Aorta (tissue), 5 donors: ENCODE measurements at regions not wholly inside any gene's neighbourhood (a gene's known extent, or its start where the extent isn't known, plus 50 kb on each side); places are given as distances from the start of the nearest gene placed in this dataset.

Source experiments
- ATAC-seq: fragments of 200-7000 bp; cut with Tn5 transposase; one replicate; pipeline ENCODE4 v1.9.1; 2022; ENCODE audit warnings: moderate library complexity; ENCODE audit not compliant: low FRiP score
- DNase-seq, 2 donors: peaks; one replicate each; pipeline ENCODE4 v3.0.0-alpha.2; 2020
- H3K27ac ChIP-seq, 2 donors: one replicate each; pipeline ENCODE4 v1.5.1; 2013; ENCODE audit warnings: low read length in 2 of 2, mild to moderate bottlenecking in 2 of 2, moderate library complexity in 2 of 2, control low read depth in 1 of 2, inconsistent platforms in 1 of 2, low read depth in 1 of 2
- H3K27me3 ChIP-seq, 2 donors: one replicate each; pipeline ENCODE4 v1.6.1; 2013; ENCODE audit warnings: control low read depth in 1 of 2, low read length in 1 of 2, mild to moderate bottlenecking in 1 of 2, moderate library complexity in 1 of 2; ENCODE audit not compliant: insufficient read depth in 2 of 2, control insufficient read depth in 1 of 2
- H3K36me3 ChIP-seq, 2 donors: one replicate each; pipeline ENCODE4 v1.6.1; 2013; ENCODE audit warnings: control low read depth in 1 of 2, low read length in 1 of 2, mild to moderate bottlenecking in 1 of 2; ENCODE audit not compliant: insufficient read depth in 2 of 2, control insufficient read depth in 1 of 2
- H3K4me1 ChIP-seq, 2 donors: one replicate each; pipeline ENCODE4 v1.6.1; 2013; ENCODE audit warnings: low read length in 2 of 2, control low read depth in 1 of 2, mild to moderate bottlenecking in 1 of 2, moderate library complexity in 1 of 2; ENCODE audit not compliant: insufficient read depth in 2 of 2, control insufficient read depth in 1 of 2
- H3K4me3 ChIP-seq, 2 donors: one replicate each; pipeline ENCODE4 v1.5.1; 2013; ENCODE audit warnings: low read length in 2 of 2, control low read depth in 1 of 2, mild to moderate bottlenecking in 1 of 2
- H3K9me3 ChIP-seq: one replicate; pipeline ENCODE4 v1.6.1; 2013; ENCODE audit warnings: mild to moderate bottlenecking, low read length; ENCODE audit not compliant: control insufficient read depth
- WGBS, 2 donors: extraction: QIAGEN DNeasy Blood & Tissue Kit; methylation state at CpG; one replicate each; pipeline ENCODE4 v1.1.7; 2013; 5-methylcytosine and 5-hydroxymethylcytosine counted together
- intact Hi-C, 2 donors: fragments of 100-400 bp; cut with DNase I; formaldehyde crosslinking; loops; one replicate each; pipeline versions ENCODE4 v1.14.2 to v1.15.0; 2022
- donor health status: healthy with polysubstance abuse.
- donor health status: Bipolar disorder and iron deficiency.
- donor health status: DM: no; HTN: no; CAD: no.
- donor health status: DM: no; HTN: no; CAD: no.
- donor health status: DM: yes; HTN: yes; CAD: no.

DNA sequence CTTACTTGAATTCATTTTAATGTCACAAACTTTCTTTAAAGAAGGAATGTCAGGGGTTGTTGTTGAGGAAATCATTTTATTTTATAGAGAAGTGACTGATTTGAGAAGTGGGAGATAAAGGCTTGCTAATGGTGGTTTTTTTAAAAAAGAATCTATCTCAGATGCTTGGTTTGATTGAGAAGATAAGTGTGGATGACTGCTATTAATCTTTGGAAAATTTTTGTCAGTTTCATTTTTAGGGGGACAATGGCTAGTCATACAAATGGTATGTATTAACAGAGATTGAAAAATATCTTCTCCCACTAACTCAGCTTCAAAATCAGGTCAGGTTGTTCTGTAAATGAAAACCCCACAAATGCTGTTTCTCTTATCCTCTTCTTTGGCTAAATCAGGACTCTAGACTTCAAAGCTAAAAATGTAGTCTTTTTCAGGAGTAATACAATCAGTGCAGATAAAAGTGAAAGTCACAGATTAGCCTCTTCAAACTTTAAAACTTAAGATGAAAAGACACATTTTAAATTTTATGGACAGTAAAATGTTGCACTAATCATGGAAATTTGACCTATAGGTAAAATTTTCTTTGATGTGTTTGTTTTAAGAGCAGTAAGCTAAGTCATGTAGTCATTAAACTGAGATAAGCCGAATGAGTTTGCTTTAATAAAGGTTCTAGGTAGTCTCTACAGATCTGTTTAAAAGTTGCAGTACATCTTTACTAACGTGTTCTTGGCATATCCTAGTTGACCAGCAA, 674.2 kb upstream of the VRK2 start:
- ATAC-seq (no peak), DNase-seq (no peak)
- Histone ChIP-seq H3K4me3 (no peak overlapping the region), H3K27me3 (no peaks in the 10 kb centered on the region), H3K4me1 (no peaks in the 10 kb centered on the region), H3K9me3 (no peaks in the 10 kb centered on the region), H3K27ac (no peak overlapping the region), H3K36me3 (no peaks in the 10 kb centered on the region)
- intact Hi-C loops = no loop called here
- 64 to 66% methylated on average over 2 of the region's 2 CpGs for WGBS, 2 donors

DNA sequence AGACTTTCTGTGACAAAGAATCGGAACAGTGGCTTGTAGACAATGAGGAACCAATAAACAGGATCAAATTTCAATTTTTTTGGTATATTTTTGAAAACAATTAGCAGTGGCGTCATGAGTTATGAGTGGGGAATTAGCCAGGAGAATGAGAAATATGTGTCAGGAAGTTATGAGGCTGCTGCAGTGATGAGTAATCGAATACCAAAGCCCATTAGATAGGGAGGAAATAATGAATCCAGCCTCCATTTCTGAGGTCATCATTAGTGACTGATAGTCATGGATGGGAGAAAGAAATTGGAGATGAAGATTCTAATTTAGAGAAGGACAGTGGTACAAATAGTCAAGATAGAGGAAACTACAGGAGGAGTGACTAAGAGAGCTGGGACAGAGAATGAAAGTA, 673.1 kb upstream of the VRK2 start:
- H3K4me3 ChIP-seq = no peak overlapping the region

DNA sequence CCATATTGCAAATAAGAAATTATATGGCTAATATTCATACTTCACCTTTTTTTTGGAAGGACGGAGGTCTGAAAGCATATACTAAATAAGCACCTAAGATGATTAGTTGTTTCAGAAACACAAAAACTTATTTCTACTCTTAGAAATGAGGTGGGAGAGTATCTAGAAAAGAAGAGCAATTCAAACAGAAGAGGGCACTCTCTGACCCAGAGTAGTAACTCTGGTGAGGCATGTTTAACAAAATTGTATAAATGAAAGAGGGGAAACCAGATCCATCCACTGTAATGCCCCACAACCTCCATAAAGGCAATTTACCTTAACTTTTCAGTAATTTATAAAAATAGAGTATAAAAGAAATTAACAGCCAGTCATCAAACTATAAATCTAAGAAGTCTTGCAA, 669.6 kb upstream of the VRK2 start:
- no peaks in the 10 kb centered on the region for H3K4me1 ChIP-seq
- ATAC-seq = no peak
- no peak overlapping the region for H3K27ac ChIP-seq
- no peak overlapping the region for H3K4me3 ChIP-seq
- 37 to 72% methylated on average over 1 of the region's 1 CpG for WGBS, 2 donors
- DNase-seq = no peak
- no peaks in the 10 kb centered on the region for H3K36me3 ChIP-seq
- intact Hi-C loops = no loop called here
- H3K9me3 ChIP-seq = no peaks in the 10 kb centered on the region
- no peaks in the 10 kb centered on the region for H3K27me3 ChIP-seq

More for the DNA sequence above, 673.1 kb upstream of the VRK2 start:
- DNase-seq (no peak), ATAC-seq (no peak)
- no peaks in the 10 kb centered on the region for H3K9me3 ChIP-seq
- intact Hi-C loops = no loop called here
- no peaks in the 10 kb centered on the region for H3K4me1 ChIP-seq
- H3K27ac ChIP-seq = no peak overlapping the region
- 74% methylated on average over 3 of the region's 3 CpGs for WGBS, 2 donors
- no peaks in the 10 kb centered on the region for H3K27me3 ChIP-seq
- no peaks in the 10 kb centered on the region for H3K36me3 ChIP-seq

DNA sequence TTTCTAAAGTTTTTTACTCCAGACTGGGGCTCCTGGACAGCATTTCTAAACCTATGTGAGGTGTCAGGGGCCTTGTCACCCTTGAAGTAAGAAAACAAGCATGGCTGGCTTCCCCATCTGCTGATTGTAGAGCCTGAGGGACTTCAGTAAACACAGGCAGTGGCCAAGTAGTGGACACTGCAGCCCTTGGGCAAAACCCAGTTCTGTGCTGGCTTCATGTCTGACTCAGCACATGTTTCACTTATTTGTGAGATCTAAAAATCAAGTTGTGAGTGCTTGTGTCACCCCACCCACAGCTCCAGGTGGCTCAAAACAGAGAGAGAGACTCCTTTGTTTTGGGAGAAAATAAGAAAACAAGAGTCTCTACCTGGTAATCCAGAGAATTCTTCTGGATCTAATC, 660.3 kb upstream of the VRK2 start:
- Histone ChIP-seq H3K27me3 (no peaks in the 10 kb centered on the region), H3K4me3 (no peak overlapping the region), H3K27ac (no peak overlapping the region), H3K4me1 (no peaks in the 10 kb centered on the region), H3K9me3 (peaks cover 4% of the 10 kb centered on the region), H3K36me3 (no peaks in the 10 kb centered on the region)
- intact Hi-C loops = no loop called here
- no peak for ATAC-seq
- DNase-seq = no peak

DNA sequence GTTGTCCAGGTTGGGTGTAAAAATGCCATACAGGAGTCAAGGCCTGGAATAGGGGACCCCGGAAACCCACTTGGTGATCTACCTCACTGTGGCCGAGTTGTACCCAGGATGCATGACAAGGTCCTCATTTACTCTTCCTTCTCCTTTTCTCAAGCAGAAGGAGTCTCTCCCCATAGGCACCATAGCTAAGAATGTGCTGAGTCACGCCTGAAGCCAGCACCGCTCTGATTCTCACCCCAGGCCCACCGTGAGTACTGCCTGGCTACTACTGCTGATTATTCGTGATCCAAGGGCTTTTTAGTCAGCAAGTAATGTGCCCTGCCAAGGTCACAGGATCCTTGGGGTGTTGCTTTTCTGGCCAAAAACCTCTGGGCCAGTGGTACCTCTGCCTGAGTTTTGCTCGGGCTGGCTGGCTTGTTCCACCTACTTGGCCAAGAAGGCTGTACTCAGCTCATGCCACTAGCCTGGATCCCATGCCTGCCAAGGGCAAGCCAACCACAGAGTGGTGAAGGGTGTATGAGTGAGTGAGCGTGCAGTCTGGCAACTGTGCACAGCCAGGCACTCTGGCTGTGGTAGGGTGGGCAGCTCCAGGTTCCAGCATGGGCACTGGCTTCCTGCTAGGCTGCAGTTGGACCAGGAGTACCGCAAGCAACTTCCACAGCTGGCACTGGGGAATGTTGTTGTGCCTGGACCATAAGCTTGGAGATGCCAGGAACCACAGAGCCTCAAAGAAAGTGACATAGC, 650.1 kb upstream of the VRK2 start:
- WGBS, 2 donors = 82 to 84% methylated on average over 9 of the region's 9 CpGs
- no peak overlapping the region for H3K4me3 ChIP-seq
- no peaks in the 10 kb centered on the region for H3K4me1 ChIP-seq
- no peak overlapping the region for H3K27ac ChIP-seq
- no peaks in the 10 kb centered on the region for H3K36me3 ChIP-seq
- no peak for DNase-seq
- intact Hi-C loops = no loop called here
- no peaks in the 10 kb centered on the region for H3K9me3 ChIP-seq
- peak; percentile 52 for ATAC-seq
- no peaks in the 10 kb centered on the region for H3K27me3 ChIP-seq

DNA sequence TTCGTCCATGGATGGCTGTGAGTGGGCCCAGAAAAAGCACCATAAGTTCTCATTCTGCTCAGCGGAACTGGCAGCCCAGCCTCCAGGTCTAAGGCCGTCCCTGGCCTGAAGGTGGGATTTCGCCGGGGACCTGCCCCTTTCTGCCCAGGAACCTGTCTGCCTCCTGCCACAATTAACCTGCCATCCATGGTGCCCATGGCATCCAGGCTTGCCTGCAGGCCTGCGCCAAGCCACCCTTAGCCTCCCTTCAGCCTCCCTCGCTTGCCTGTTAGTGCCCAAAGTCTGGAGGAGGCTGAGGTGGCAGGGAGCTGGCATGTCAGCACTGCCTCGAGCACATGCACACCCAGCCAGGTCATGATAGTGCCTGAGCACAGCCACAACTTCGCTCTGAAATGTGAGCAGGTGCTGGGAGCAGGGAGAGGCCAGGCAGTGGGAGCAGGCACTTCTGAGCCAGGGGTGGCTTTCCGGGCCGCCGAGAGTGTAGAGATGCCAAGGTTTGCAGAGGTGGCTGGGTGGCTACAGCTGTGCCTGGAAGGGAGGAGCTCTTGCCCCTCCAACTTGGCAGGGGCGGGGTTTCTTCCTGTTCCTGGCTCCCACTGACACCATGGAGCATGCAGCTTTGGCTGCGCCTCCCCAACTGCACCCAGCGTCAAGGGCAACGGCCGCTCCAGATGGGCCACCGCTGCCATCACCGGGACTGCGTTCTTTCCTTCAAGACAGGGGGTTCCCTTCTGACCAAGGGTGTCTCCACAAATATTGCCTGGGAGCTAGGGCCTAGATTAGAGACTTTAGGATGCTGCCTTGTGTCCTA, 648.9 kb upstream of the VRK2 start:
- no peaks in the 10 kb centered on the region for H3K27me3 ChIP-seq
- no peaks in the 10 kb centered on the region for H3K4me1 ChIP-seq
- H3K36me3 ChIP-seq = no peaks in the 10 kb centered on the region
- no peak overlapping the region for H3K27ac ChIP-seq
- H3K9me3 ChIP-seq = no peaks in the 10 kb centered on the region
- ATAC-seq (peak; percentile 38), DNase-seq (no peak)
- WGBS, 2 donors = 91% methylated on average over 20 of the region's 20 CpGs
- no peak overlapping the region for H3K4me3 ChIP-seq
- intact Hi-C loops = no loop called here

DNA sequence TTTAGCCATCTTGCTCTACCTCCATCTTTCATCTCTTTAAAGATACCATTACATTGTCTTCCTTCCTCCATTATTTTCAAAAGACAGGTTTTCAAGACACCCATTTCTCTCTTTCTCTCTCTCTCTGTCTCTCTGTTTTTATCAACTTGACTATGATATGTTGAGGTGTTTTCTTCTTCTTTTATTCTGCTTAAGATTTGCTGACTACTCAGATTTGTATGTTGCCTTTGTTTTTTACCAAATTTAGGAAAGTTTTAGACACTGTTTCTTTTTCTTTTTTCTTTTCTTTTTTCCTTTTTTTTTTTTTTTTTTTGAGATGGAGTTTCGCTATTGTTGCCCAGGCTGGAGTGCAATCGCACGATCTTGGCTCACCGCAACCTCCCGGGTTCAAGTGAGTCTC, 647.5 kb upstream of the VRK2 start:
- WGBS, 2 donors = 96 to 97% methylated on average over 5 of the region's 5 CpGs
- DNase-seq (no peak), ATAC-seq (no peak)
- Histone ChIP-seq H3K27ac (no peak overlapping the region), H3K36me3 (no peaks in the 10 kb centered on the region), H3K4me3 (no peak overlapping the region), H3K4me1 (no peaks in the 10 kb centered on the region), H3K9me3 (no peaks in the 10 kb centered on the region), H3K27me3 (no peaks in the 10 kb centered on the region)
- intact Hi-C loops = no loop called here

DNA sequence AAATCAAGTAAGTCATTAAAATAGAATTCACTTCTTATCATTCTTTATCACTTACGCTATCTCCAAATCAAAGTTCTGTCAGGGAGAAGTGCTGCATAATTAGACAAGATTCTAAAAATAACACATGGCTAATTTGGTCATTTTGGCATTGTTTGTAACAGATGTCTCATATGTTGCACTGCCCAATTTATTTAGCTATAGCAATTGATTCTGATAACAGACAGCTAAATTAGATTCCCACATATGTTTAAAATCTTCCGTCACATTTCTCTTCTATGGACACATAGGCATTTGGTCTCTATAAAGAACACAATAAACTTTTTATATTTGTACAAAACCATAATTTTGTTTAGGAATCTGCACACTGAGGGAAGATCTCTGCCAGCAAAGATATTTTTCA, 644.5 kb upstream of the VRK2 start:
- H3K36me3 ChIP-seq = no peaks in the 10 kb centered on the region
- ATAC-seq (no peak), DNase-seq (no peak)
- 55 to 58% methylated on average over 2 of the region's 2 CpGs for WGBS, 2 donors
- H3K27ac ChIP-seq = no peak overlapping the region
- H3K4me1 ChIP-seq = no peaks in the 10 kb centered on the region
- intact Hi-C loops = no loop called here
- no peak overlapping the region for H3K4me3 ChIP-seq
- H3K9me3 ChIP-seq = no peaks in the 10 kb centered on the region
- no peaks in the 10 kb centered on the region for H3K27me3 ChIP-seq
